ENCODE measurements at regions not wholly inside any gene's neighbourhood (a gene's known extent, or its start where the extent isn't known, plus 50 kb on each side); places are given as distances from the start of the nearest gene placed in this dataset.
A peak's percentile ranks its signal among the peaks of the same experiment; 100 is the strongest.

- Histone ChIP-seq H3K4me3 (ENCODE audit: low read depth, low read length) (no peak overlapping the region), H3K27me3 (ENCODE audit: control insufficient read depth, insufficient read depth, low read length) (no peaks in the 10 kb centered on the region), H3K36me3 (ENCODE audit: control insufficient read depth, insufficient read depth, low read length) (no peaks in the 10 kb centered on the region)
- DNase-seq (ENCODE audit: low read depth): peak; percentile 63
- no peak for TF ChIP-seq CTCF (IDR thresholded peaks at IDR 0.05; ENCODE audit: insufficient read depth, low read length, poor library complexity, severe bottlenecking)
These were observed 88.2 kb upstream of the PALMD start for GRCh38 chr1:99557546-99558202.

GRCh38 chr1:99559166-99559565, 86.7 kb upstream of the PALMD start:
- TF ChIP-seq CTCF (IDR thresholded peaks at IDR 0.05; ENCODE audit: insufficient read depth, low read length, poor library complexity, severe bottlenecking): no peak
- DNase-seq (ENCODE audit: low read depth): no peak
- no peaks in the 10 kb centered on the region for H3K27me3 ChIP-seq (ENCODE audit: control insufficient read depth, insufficient read depth, low read length)
- no peak overlapping the region for H3K4me3 ChIP-seq (ENCODE audit: low read depth, low read length)
- no peaks in the 10 kb centered on the region for H3K36me3 ChIP-seq (ENCODE audit: control insufficient read depth, insufficient read depth, low read length)

GRCh38 chr1:99560207-99561040, 85.5 kb upstream of the PALMD start:
- Histone ChIP-seq H3K4me3 (ENCODE audit: low read depth, low read length) (no peak overlapping the region), H3K36me3 (ENCODE audit: control insufficient read depth, insufficient read depth, low read length) (no peaks in the 10 kb centered on the region), H3K27me3 (ENCODE audit: control insufficient read depth, insufficient read depth, low read length) (no peaks in the 10 kb centered on the region)
- no peak for DNase-seq (ENCODE audit: low read depth)
- no peak for TF ChIP-seq CTCF (IDR thresholded peaks at IDR 0.05; ENCODE audit: insufficient read depth, low read length, poor library complexity, severe bottlenecking)

- Histone ChIP-seq H3K36me3 (ENCODE audit: control insufficient read depth, insufficient read depth, low read length) (no peaks in the 10 kb centered on the region), H3K4me3 (ENCODE audit: low read depth, low read length) (no peak overlapping the region), H3K27me3 (ENCODE audit: control insufficient read depth, insufficient read depth, low read length) (no peaks in the 10 kb centered on the region)
- TF ChIP-seq CTCF (IDR thresholded peaks at IDR 0.05; ENCODE audit: insufficient read depth, low read length, poor library complexity, severe bottlenecking): no peak
- DNase-seq (ENCODE audit: low read depth): no peak
These were observed 84.0 kb upstream of the PALMD start for GRCh38 chr1:99561952-99562351.

GRCh38 chr1:99565606-99566289, 80.2 kb upstream of the PALMD start:
- Histone ChIP-seq H3K27me3 (ENCODE audit: control insufficient read depth, insufficient read depth, low read length) (no peaks in the 10 kb centered on the region), H3K36me3 (ENCODE audit: control insufficient read depth, insufficient read depth, low read length) (no peaks in the 10 kb centered on the region), H3K4me3 (ENCODE audit: low read depth, low read length) (no peak overlapping the region)
- TF ChIP-seq CTCF (IDR thresholded peaks at IDR 0.05; ENCODE audit: insufficient read depth, low read length, poor library complexity, severe bottlenecking): no peak
- no peak for DNase-seq (ENCODE audit: low read depth)
